NCI-H524 (cell line): ENCODE measurements at regions not wholly inside any gene's neighbourhood (a gene's known extent, or its start where the extent isn't known, plus 50 kb on each side); places are given as distances from the start of the nearest gene placed in this dataset.

Source experiments
- DNase-seq, 2 experiments: peaks; one replicate each; lab custom pipeline; 2025; lab: John Stamatoyannopoulos, UW

DNA sequence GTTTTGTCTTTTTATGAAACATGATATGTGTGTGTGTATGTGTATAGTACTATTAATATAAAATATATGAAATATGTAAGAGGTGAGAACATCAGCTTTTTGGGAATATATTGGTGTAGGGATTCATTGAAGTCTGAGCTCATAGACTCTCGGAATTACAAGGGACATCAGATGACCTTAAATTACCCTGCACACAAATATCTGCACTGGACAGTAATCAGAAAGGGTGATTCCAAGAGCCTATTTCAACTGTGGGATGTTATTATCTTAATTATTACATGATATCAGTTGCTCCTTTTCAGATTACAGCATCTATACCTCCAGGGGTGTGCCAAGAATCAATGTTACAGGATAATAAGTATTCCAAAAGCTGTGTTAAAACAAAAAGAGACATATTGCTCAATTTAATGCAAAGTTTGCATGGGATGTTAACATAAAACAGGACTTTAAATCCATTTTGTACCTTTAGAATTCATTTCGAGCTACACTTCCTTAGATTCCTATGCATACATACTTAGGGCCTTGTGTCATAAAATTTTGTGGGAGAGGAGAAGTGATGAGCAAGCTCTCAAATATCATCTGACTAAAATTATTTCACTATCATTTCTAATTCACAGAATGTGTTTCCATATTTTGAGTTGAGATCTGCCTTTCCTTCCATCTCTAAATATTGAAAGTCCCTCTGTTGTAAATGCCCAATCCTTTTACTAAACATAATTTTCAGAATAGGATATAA is 365.2 kb downstream of the BRINP1 start:
- no peak for DNase-seq

- DNase-seq: no peak
These were observed 364.6 kb downstream of the BRINP1 start for GRCh38 chr9:119004618-119004990.

GRCh38 chr9:119005162-119005561 is 364.1 kb downstream of the BRINP1 start:
- no peak for DNase-seq

DNA sequence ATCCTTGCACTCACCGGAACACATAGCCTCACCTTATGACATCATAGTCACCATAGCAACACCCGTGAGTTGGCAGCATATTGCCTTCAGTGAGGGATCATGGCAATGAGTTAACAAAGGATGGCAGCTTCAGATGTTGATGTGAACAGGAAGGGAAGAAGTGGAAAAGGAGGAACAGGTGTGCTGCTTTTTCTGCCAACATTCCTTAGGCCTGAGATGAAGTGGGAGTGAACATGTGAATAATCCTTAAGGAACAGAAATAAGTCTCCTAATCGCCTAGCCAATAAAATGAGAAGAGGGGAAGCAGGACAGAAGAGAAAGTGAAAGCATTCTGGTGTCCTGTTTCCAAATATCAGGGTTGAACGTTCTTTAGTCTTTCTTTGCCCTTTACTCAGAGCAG is 360.0 kb downstream of the BRINP1 start:
- peak; percentile 53 to 78 for DNase-seq

DNA sequence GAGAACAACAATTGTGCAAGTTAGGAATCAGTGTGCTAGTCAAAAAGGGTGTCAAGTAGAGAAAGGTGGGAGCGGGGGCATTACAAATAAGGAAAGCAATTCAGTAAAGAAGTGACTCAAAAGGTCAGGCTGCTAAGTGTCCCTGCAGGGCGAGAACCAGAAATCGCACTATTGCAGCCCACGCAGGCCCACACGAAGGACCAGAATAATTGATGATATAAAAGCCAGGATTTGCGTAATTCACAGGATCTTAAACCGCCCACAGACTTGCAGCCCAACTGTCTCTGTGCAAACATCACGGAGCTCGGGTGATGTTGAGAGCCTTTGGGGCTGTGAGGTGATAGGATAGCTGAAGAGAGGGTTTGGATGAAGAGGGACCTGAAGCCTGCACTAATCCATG is 349.0 kb downstream of the BRINP1 start:
- no peak for DNase-seq

DNA sequence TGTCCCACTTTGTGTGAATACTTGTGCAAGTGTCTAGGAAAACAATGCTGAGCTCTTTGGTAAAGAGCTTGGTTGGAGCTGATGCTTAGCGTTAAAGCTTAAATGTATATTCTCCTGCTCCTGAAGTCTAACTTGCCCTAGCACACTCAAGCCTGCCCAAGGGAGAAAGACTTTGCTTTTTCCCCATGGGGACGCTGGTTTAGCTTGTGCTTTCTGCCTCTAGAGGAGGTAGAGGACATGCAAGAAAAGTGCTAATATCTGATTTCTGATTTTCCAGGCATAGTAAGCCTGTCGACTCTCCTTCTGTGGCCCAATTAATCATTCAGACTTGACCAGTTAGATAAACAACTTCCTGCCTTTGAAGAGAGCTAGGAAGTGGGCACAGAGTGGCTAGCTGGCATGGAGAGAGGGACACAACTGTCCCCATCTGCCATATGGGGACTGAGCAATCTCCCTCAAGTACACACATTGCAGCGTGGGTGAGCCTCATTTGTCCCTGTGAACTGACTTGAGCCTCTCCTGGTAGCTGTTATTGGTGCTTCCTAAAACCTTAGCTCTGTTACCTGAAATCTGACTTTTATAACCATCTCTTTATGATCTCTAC is 348.4 kb downstream of the BRINP1 start:
- DNase-seq: no peak

- peak; percentile 83 to 95 for DNase-seq
These were observed 343.1 kb downstream of the BRINP1 start for GRCh38 chr9:119026120-119026519.

- no peak for DNase-seq
These were observed 341.1 kb downstream of the BRINP1 start for GRCh38 chr9:119027901-119028699.

DNA sequence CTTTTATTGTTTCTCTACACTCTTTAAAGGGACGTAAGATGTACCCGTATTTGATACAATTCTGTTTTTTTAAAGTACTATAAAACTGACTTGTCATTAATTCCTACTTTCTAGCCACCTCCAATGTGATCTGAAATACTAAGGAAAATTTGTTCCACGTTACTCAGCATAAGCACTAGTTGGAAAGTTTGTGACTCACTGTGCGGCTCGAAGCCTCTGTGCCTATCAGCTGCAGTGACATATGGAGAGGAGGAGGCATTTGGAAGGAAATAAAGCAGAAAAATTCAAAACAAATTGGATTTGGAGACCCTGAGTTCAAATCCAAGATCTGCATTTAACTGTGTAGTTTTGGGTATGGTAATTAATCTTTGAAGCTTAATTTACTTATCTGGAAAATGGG is 339.3 kb downstream of the BRINP1 start:
- no peak for DNase-seq

DNA sequence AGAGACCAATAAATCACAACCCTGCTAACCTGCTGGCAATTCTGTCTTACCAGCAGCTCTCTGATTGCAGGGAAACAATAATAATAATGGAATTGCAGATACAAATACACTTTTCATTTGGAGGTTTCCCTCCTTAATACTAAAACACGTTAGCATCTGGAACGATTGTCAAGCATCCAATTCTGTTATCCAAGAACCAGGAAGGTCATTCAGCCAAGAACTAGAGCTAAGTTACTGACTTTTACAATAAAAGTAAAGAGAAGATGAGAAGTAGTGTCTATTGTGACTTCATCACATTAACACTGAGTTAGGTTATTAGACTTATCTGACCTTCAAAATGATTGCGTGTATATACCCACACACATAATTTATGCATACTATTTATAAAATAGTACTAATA is 335.6 kb downstream of the BRINP1 start:
- DNase-seq: no peak

- no peak for DNase-seq
These were observed 332.3 kb downstream of the BRINP1 start for GRCh38 chr9:119036969-119037368.

GRCh38 chr9:119043996-119044395 is 325.2 kb downstream of the BRINP1 start:
- DNase-seq: no peak

DNA sequence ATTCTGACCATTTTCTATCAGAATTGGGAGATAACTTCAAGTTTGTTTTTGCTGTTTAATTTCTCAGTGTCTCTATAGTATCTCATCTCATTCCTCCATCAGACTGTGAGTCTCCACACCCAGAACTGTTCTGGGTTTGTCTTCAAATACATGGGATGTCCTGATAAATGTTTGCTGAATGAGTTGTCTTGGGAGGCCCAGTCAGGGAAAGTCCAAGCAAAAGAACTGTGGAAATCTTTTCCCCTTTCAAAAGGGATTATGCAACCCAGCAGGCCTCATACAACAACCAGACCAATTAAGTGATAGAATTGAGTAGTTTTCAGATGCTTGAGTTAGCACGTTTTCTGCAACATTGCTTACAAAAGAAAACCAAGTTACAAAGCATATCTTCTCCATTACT is 324.4 kb downstream of the BRINP1 start:
- no peak for DNase-seq

DNA sequence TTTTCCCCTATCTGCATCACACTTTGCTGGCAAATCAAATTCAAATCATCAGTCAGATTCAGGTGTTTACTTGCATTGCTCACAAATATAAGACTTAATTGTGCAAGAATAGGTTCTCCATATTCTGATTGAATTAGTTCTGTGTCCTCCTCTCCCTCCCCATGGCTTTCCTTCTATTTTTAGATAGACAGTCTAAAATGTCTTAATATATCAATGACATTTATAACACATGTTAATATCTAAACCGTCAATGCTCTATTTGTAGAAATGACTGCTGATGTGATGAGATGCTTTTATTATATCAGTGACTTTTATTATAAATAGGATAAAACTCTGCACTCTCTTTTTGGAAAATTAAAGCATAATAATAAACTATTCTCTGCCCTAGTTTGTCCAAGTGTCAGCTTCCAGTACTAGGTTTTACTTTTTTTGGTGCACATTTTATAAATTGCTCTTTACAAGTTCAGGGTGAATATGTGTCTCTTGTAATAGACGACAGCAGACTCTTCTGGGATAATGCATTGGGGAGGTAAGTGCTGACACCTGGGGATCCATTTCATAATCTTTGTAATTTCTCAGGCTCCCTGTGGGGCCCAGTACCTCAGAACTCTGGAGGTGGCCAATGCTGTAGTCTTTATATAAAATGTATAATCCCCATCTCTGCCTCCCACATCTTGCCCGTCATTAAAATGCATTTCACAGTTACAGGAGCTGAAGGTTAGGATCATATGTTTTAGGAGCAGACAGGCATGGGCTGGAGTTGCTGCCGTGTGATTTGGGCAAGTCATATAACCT is 321.5 kb downstream of the BRINP1 start:
- no peak for DNase-seq

GRCh38 chr9:119050281-119050680 is 319.0 kb downstream of the BRINP1 start:
- DNase-seq: no peak

DNA sequence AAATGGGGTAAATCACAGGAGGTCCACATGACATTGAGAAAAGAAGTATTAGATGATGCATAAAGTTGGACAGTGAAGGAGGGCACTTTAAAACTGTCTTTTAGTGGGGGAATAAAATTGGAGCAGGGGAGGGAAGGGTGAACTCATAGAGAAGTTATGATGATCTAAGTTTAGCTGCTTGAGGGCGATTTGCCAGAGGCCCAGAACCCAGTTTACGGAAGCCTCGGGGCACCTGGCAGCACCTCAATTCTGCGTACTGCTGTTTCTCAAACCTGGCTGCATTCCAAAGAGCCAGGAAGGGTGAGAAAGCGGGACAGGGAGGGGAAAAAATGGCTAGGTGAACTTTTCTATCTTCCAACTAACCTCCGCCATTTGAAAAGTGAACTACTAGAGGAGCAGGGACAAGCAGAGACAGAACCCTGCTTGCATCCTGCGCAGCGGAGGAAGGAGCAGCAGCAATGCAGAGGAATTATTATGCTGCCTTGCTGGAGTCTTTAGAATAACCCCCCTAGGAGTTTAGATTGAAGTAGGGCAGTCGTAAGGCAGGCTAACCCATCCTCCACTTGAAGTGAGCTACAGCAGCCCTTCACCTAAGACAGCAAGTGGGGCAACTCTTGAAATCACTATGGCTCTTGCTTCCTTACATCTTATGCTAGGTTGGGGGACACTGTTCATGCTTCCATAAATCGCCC is 316.8 kb downstream of the BRINP1 start:
- DNase-seq: no peak

DNA sequence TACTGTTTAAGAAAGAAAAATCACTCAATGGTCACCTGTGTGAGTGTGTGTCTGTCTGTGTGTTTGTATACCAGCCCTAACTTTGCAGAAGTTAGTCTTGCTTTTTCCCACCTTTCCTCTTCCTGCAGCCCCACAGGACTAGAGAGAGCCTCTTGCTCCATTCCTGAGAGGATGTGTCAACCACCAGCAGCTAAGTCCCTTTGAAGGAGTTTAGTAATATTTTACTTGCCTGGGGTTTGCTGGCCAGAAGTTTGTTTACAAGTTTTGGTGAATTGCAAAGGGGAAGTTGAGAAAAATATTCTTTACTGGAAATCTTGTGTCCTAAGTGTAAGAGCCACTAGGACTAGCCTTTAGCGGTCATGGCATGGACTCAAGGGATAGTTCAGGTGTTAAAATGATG is 316.2 kb downstream of the BRINP1 start:
- DNase-seq: no peak

GRCh38 chr9:119060629-119061385 is 308.4 kb downstream of the BRINP1 start:
- DNase-seq: no peak

DNA sequence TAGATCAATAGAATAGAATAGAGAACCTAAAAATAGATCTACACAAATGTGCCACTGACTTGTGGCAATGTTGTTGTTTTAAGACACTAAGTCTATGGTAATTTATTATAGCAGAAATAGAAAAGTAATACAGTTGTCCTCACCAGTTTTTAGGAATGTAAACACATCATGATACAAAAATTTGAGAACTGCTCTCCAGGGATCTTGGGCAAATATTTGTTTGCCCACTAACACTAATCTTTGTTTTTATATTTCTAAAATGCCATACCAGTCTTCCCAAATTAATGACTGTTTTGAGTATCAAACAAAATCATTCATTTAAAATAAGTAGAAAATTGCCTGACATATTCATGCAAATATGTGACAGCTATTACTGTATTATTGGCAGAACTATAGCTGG is 297.6 kb downstream of the BRINP1 start:
- DNase-seq: no peak

- DNase-seq: no peak
These were observed 295.2 kb downstream of the BRINP1 start for GRCh38 chr9:119074017-119074416.

- DNase-seq: peak in 1 of 2 experiments; percentile 31
These were observed 291.2 kb downstream of the BRINP1 start for GRCh38 chr9:119078015-119078414.
